HepG2 (cell line): ENCODE measurements at regions not wholly inside any gene's neighbourhood (a gene's known extent, or its start where the extent isn't known, plus 50 kb on each side); places are given as distances from the start of the nearest gene placed in this dataset.

ENCODE experiments used
- HNRNPUL1 ChIP-seq: fragments of 200-400 bp; formaldehyde crosslinking; IDR thresholded peaks from 2 replicates; pipeline ENCODE4 v1.6.1; 2017; ENCODE audit warnings: low read depth, mild to moderate bottlenecking, low read length, moderate library complexity
- PHF8 ChIP-seq: sonication (generic); formaldehyde crosslinking; IDR thresholded peaks from 2 replicates; pipeline ENCODE4 v1.5.0; 2020; ENCODE audit warnings: missing genetic modification reagents
- RFXAP ChIP-seq: sonication (generic); formaldehyde crosslinking; IDR thresholded peaks from 2 replicates; pipeline ENCODE4 v1.4.0; 2020; ENCODE audit warnings: missing genetic modification reagents, borderline replicate concordance
- TCF7 ChIP-seq: sonication (generic); IDR thresholded peaks from 2 replicates; pipeline ENCODE4 v1.6.1; 2016; ENCODE audit warnings: antibody characterized with exemption, low read depth
- ZNF12 ChIP-seq: sonication (generic); formaldehyde crosslinking; IDR thresholded peaks from 2 replicates; pipeline ENCODE4 v1.5.0; 2020; ENCODE audit warnings: missing genetic modification reagents
- ZNF17 ChIP-seq: sonication (generic); formaldehyde crosslinking; IDR thresholded peaks from 2 replicates; pipeline ENCODE4 v1.5.0; 2020; ENCODE audit warnings: mild to moderate bottlenecking, missing genetic modification reagents
- ZNF747 ChIP-seq: sonication (generic); formaldehyde crosslinking; IDR thresholded peaks from 2 replicates; pipeline ENCODE4 v1.8.1; 2023; ENCODE audit warnings: missing genetic modification reagents, mild to moderate bottlenecking, borderline replicate concordance
- TF ChIP-seq, protein P1 (sequence below): sonication (generic); formaldehyde crosslinking; IDR thresholded peaks from 2 replicates; pipeline ENCODE4 v1.5.1; 2020; ENCODE audit warnings: mild to moderate bottlenecking, missing genetic modification reagents, borderline replicate concordance
- TF ChIP-seq, protein P2 (sequence below): sonication (generic); formaldehyde crosslinking; conservative IDR thresholded peaks from 2 replicates; pipeline ENCODE4 v1.4.0; 2020; ENCODE audit warnings: missing genetic modification reagents
- TF ChIP-seq, protein P3 (sequence below): conservative IDR thresholded peaks from 2 replicates; pipeline ENCODE4 v1.6.1; 2018; ENCODE audit warnings: missing genetic modification reagents
- TF ChIP-seq, protein P4 (sequence below): sonication (generic); formaldehyde crosslinking; IDR thresholded peaks from 2 replicates; pipeline ENCODE4 v1.4.0; 2020; ENCODE audit warnings: missing genetic modification reagents
- TF ChIP-seq, protein P5 (sequence below): sonication (generic); formaldehyde crosslinking; IDR thresholded peaks from 2 replicates; pipeline ENCODE4 v1.8.1; 2023; ENCODE audit warnings: missing genetic modification reagents, mild to moderate bottlenecking, borderline replicate concordance
- TF ChIP-seq, protein P6 (sequence below), 2 experiments: sonication (generic) in 1 of 2; formaldehyde crosslinking in 1 of 2; IDR thresholded peaks; 2 replicates each; pipeline versions ENCODE4 v1.4.0 to v1.6.1; 2018 to 2020; ENCODE audit warnings: missing genetic modification reagents in 2 of 2, borderline replicate concordance in 1 of 2, low read depth in 1 of 2, mild to moderate bottlenecking in 1 of 2, missing biosample characterization in 1 of 2
- TF ChIP-seq, protein P7 (sequence below): sonication (generic); formaldehyde crosslinking; IDR thresholded peaks from 2 replicates; pipeline ENCODE4 v1.5.1; 2020; ENCODE audit warnings: mild to moderate bottlenecking, missing genetic modification reagents, moderate library complexity

DNA sequence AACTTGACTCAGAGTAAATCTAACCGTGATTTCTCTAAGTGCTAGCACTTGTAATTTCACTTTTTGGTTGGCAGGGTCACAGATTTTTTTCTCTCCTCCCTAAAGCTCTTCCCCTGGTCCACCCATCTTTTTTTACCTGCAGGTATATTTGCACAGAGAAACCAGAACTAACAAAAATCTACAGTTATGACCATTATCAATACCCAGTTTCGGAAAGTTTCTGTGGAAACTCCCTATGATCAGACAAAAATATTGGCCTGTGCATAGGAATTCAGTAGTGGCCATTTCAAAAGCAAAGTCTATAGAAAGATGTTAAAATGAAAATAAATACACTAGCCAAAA lies 62.4 kb upstream of the ATF7IP2 start (continued):
- TF ChIP-seq, protein P1, sequence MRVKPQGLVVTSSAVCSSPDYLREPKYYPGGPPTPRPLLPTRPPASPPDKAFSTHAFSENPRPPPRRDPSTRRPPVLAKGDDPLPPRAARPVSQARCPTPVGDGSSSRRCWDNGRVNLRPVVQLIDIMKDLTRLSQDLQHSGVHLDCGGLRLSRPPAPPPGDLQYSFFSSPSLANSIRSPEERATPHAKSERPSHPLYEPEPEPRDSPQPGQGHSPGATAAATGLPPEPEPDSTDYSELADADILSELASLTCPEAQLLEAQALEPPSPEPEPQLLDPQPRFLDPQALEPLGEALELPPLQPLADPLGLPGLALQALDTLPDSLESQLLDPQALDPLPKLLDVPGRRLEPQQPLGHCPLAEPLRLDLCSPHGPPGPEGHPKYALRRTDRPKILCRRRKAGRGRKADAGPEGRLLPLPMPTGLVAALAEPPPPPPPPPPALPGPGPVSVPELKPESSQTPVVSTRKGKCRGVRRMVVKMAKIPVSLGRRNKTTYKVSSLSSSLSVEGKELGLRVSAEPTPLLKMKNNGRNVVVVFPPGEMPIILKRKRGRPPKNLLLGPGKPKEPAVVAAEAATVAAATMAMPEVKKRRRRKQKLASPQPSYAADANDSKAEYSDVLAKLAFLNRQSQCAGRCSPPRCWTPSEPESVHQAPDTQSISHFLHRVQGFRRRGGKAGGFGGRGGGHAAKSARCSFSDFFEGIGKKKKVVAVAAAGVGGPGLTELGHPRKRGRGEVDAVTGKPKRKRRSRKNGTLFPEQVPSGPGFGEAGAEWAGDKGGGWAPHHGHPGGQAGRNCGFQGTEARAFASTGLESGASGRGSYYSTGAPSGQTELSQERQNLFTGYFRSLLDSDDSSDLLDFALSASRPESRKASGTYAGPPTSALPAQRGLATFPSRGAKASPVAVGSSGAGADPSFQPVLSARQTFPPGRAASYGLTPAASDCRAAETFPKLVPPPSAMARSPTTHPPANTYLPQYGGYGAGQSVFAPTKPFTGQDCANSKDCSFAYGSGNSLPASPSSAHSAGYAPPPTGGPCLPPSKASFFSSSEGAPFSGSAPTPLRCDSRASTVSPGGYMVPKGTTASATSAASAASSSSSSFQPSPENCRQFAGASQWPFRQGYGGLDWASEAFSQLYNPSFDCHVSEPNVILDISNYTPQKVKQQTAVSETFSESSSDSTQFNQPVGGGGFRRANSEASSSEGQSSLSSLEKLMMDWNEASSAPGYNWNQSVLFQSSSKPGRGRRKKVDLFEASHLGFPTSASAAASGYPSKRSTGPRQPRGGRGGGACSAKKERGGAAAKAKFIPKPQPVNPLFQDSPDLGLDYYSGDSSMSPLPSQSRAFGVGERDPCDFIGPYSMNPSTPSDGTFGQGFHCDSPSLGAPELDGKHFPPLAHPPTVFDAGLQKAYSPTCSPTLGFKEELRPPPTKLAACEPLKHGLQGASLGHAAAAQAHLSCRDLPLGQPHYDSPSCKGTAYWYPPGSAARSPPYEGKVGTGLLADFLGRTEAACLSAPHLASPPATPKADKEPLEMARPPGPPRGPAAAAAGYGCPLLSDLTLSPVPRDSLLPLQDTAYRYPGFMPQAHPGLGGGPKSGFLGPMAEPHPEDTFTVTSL (CRISPR knock-in tag) = 0 out of 2 replicates have a peak, but pooled peaks have one; percentile 2
- TF ChIP-seq, protein P2, sequence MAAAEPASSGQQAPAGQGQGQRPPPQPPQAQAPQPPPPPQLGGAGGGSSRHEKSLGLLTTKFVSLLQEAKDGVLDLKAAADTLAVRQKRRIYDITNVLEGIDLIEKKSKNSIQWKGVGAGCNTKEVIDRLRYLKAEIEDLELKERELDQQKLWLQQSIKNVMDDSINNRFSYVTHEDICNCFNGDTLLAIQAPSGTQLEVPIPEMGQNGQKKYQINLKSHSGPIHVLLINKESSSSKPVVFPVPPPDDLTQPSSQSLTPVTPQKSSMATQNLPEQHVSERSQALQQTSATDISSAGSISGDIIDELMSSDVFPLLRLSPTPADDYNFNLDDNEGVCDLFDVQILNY (CRISPR knock-in tag) = no peak
- TF ChIP-seq, protein P3, sequence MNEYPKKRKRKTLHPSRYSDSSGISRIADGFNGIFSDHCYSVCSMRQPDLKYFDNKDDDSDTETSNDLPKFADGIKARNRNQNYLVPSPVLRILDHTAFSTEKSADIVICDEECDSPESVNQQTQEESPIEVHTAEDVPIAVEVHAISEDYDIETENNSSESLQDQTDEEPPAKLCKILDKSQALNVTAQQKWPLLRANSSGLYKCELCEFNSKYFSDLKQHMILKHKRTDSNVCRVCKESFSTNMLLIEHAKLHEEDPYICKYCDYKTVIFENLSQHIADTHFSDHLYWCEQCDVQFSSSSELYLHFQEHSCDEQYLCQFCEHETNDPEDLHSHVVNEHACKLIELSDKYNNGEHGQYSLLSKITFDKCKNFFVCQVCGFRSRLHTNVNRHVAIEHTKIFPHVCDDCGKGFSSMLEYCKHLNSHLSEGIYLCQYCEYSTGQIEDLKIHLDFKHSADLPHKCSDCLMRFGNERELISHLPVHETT = no peak
- TF ChIP-seq HNRNPUL1 (no peak), TCF7 (no peak), PHF8 (no peak), ZNF17 (no peak), ZNF12 (CRISPR knock-in tag) (no peak), RFXAP (CRISPR knock-in tag) (no peak), ZNF747 (CRISPR knock-in tag) (0 out of 2 replicates have a peak, but pooled peaks have one; percentile 54)
- TF ChIP-seq, protein P4, sequence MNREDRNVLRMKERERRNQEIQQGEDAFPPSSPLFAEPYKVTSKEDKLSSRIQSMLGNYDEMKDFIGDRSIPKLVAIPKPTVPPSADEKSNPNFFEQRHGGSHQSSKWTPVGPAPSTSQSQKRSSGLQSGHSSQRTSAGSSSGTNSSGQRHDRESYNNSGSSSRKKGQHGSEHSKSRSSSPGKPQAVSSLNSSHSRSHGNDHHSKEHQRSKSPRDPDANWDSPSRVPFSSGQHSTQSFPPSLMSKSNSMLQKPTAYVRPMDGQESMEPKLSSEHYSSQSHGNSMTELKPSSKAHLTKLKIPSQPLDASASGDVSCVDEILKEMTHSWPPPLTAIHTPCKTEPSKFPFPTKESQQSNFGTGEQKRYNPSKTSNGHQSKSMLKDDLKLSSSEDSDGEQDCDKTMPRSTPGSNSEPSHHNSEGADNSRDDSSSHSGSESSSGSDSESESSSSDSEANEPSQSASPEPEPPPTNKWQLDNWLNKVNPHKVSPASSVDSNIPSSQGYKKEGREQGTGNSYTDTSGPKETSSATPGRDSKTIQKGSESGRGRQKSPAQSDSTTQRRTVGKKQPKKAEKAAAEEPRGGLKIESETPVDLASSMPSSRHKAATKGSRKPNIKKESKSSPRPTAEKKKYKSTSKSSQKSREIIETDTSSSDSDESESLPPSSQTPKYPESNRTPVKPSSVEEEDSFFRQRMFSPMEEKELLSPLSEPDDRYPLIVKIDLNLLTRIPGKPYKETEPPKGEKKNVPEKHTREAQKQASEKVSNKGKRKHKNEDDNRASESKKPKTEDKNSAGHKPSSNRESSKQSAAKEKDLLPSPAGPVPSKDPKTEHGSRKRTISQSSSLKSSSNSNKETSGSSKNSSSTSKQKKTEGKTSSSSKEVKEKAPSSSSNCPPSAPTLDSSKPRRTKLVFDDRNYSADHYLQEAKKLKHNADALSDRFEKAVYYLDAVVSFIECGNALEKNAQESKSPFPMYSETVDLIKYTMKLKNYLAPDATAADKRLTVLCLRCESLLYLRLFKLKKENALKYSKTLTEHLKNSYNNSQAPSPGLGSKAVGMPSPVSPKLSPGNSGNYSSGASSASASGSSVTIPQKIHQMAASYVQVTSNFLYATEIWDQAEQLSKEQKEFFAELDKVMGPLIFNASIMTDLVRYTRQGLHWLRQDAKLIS = no peak
- TF ChIP-seq, protein P5, sequence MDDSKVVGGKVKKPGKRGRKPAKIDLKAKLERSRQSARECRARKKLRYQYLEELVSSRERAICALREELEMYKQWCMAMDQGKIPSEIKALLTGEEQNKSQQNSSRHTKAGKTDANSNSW = no peak
- TF ChIP-seq, protein P6, sequence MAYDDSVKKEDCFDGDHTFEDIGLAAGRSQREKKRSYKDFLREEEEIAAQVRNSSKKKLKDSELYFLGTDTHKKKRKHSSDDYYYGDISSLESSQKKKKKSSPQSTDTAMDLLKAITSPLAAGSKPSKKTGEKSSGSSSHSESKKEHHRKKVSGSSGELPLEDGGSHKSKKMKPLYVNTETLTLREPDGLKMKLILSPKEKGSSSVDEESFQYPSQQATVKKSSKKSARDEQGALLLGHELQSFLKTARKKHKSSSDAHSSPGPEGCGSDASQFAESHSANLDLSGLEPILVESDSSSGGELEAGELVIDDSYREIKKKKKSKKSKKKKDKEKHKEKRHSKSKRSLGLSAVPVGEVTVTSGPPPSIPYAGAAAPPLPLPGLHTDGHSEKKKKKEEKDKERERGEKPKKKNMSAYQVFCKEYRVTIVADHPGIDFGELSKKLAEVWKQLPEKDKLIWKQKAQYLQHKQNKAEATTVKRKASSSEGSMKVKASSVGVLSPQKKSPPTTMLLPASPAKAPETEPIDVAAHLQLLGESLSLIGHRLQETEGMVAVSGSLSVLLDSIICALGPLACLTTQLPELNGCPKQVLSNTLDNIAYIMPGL (CRISPR knock-in tag; IDR thresholded peaks at IDR 0.05; ENCODE audit: borderline replicate concordance in 1 of 2, low read depth in 1 of 2) = 0 out of 4 replicates have a peak, but pooled peaks of 1 of the 2 experiments have one; percentile 15
- TF ChIP-seq, protein P7, sequence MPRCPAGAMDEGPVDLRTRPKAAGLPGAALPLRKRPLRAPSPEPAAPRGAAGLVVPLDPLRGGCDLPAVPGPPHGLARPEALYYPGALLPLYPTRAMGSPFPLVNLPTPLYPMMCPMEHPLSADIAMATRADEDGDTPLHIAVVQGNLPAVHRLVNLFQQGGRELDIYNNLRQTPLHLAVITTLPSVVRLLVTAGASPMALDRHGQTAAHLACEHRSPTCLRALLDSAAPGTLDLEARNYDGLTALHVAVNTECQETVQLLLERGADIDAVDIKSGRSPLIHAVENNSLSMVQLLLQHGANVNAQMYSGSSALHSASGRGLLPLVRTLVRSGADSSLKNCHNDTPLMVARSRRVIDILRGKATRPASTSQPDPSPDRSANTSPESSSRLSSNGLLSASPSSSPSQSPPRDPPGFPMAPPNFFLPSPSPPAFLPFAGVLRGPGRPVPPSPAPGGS (CRISPR knock-in tag) = no peak
